ENCODE measurements at regions not wholly inside any gene's neighbourhood (a gene's known extent, or its start where the extent isn't known, plus 50 kb on each side); places are given as distances from the start of the nearest gene placed in this dataset.
A peak's percentile ranks its signal among the peaks of the same experiment; 100 is the strongest.

DNA sequence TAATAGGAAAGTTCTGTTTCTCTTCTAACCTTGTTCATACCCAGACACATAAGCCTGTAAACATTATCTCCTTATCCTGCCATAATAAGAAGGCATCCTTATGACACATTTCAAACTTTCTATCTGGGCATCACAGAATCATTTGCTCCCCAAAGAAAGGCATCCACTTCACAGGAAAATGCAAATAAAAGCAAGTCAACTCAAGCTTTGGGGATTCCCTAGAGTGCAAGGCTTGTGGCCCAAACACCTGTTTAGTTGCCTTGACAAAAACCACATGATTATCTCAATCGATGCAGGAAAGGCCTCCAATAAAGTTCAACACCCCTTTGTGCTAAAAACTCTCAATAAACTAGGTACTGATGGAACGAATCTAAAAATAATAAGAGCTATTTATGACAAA, 195.7 kb upstream of the GALNT5 start:
- Histone ChIP-seq H3K9ac (ENCODE audit: low read depth, low read length) (no peak overlapping the region), H2BK15ac (ENCODE audit: low read depth, low read length) (no peak overlapping the region), H3K14ac (replicated peaks; ENCODE audit: low read depth, low read length) (no peak overlapping the region), H3K4me1 (ENCODE audit: control insufficient read depth, insufficient read depth, low read length) (peaks cover under 1% of the 10 kb centered on the region; the same call in 1 of the 2 replicates), H3K27ac (ENCODE audit: insufficient read depth, low read length) (no peak overlapping the region), H2AFZ (replicated peaks; ENCODE audit: low read length, poor library complexity) (no peak overlapping the region), H3K4me2 (ENCODE audit: low read depth, low read length) (no peak overlapping the region), H2BK20ac (ENCODE audit: low read depth, low read length) (no peak overlapping the region), H3K36me3 (ENCODE audit: control insufficient read depth, insufficient read depth, low read length) (no peaks in the 10 kb centered on the region), H4K91ac (ENCODE audit: insufficient read depth, low read depth, low read length) (no peak overlapping the region; the same call in 1 of the 2 replicates), H4K20me1 (ENCODE audit: insufficient read depth, low read length) (no peaks in the 10 kb centered on the region), H3K27me3 (ENCODE audit: control insufficient read depth, insufficient read depth, low read length) (no peaks in the 10 kb centered on the region), H3K23ac (ENCODE audit: low read depth, low read length) (no peak overlapping the region), H3K56ac (ENCODE audit: extremely low read depth, insufficient read depth, low read length) (no peak overlapping the region), H3K18ac (ENCODE audit: low read depth, low read length) (no peak overlapping the region), H3K79me1 (ENCODE audit: low read depth in 1 of 2, low read length in 2 of 2) (no peaks in the 10 kb centered on the region), H3K4ac (ENCODE audit: low read depth, low read length) (no peak overlapping the region), H2BK5ac (ENCODE audit: low read depth, low read length, poor library complexity, severe bottlenecking) (no peak overlapping the region), H4K8ac (ENCODE audit: low read depth in 2 of 2, low read length in 2 of 2) (no peak overlapping the region), H3K4me3 (ENCODE audit: insufficient read depth, low read depth, low read length) (no peak overlapping the region), H4K5ac (ENCODE audit: low read depth, low read length) (peak overlapping the region; percentile 23; the same call in 1 of the 2 replicates), H2BK120ac (ENCODE audit: low read depth, low read length) (no peak overlapping the region), H3K9me1 (ENCODE audit: insufficient read depth, low read length) (peaks cover under 1% of the 10 kb centered on the region; the same call in 1 of the 2 replicates), H3K9me3 (ENCODE audit: control insufficient read depth, insufficient read depth, low read length) (no peaks in the 10 kb centered on the region), H2AK9ac (replicated peaks; ENCODE audit: low read depth, low read length, poor library complexity) (no peak overlapping the region), H2AK5ac (ENCODE audit: low read depth, low read length) (no peak overlapping the region)
- WGBS, 2 experiments (ENCODE audit: extremely low coverage in 2 of 2, insufficient read length in 1 of 2): no CpG with 5 or more reads among the region's 2 CpGs
- TF ChIP-seq RFX5 (IDR thresholded peaks at IDR 0.05; ENCODE audit: low read depth, low read length) (no peak), CHD1 (IDR thresholded peaks at IDR 0.05; ENCODE audit: low read depth, low read length) (no peak), POLR2A (IDR thresholded peaks at IDR 0.05; ENCODE audit: low read depth, low read length) (no peak), MAFK (IDR thresholded peaks at IDR 0.05; ENCODE audit: low read depth, low read length) (no peak), NFE2L2 (IDR thresholded peaks at IDR 0.05; ENCODE audit: low read depth, low read length) (no peak), BHLHE40 (IDR thresholded peaks at IDR 0.05; ENCODE audit: low read depth, low read length) (no peak), RAD21 (IDR thresholded peaks at IDR 0.05; ENCODE audit: low read length) (no peak), MXI1 (IDR thresholded peaks at IDR 0.05; ENCODE audit: borderline replicate concordance, low read depth, low read length) (no peak), RCOR1 (IDR thresholded peaks at IDR 0.05; ENCODE audit: insufficient replicate concordance, low read length) (no peak), MAZ (IDR thresholded peaks at IDR 0.05; ENCODE audit: borderline replicate concordance, low read depth, low read length) (no peak), FOS (IDR thresholded peaks at IDR 0.05; ENCODE audit: low read depth, low read length) (no peak)
- TF ChIP-seq, protein P1, sequence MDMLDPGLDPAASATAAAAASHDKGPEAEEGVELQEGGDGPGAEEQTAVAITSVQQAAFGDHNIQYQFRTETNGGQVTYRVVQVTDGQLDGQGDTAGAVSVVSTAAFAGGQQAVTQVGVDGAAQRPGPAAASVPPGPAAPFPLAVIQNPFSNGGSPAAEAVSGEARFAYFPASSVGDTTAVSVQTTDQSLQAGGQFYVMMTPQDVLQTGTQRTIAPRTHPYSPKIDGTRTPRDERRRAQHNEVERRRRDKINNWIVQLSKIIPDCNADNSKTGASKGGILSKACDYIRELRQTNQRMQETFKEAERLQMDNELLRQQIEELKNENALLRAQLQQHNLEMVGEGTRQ (IDR thresholded peaks at IDR 0.05; ENCODE audit: low read depth, low read length): no peak
- TF ChIP-seq, protein P2, sequence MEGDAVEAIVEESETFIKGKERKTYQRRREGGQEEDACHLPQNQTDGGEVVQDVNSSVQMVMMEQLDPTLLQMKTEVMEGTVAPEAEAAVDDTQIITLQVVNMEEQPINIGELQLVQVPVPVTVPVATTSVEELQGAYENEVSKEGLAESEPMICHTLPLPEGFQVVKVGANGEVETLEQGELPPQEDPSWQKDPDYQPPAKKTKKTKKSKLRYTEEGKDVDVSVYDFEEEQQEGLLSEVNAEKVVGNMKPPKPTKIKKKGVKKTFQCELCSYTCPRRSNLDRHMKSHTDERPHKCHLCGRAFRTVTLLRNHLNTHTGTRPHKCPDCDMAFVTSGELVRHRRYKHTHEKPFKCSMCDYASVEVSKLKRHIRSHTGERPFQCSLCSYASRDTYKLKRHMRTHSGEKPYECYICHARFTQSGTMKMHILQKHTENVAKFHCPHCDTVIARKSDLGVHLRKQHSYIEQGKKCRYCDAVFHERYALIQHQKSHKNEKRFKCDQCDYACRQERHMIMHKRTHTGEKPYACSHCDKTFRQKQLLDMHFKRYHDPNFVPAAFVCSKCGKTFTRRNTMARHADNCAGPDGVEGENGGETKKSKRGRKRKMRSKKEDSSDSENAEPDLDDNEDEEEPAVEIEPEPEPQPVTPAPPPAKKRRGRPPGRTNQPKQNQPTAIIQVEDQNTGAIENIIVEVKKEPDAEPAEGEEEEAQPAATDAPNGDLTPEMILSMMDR (conservative IDR thresholded peaks at IDR 0.05; ENCODE audit: low read depth, low read length): no peak
- TF ChIP-seq, protein P3, sequence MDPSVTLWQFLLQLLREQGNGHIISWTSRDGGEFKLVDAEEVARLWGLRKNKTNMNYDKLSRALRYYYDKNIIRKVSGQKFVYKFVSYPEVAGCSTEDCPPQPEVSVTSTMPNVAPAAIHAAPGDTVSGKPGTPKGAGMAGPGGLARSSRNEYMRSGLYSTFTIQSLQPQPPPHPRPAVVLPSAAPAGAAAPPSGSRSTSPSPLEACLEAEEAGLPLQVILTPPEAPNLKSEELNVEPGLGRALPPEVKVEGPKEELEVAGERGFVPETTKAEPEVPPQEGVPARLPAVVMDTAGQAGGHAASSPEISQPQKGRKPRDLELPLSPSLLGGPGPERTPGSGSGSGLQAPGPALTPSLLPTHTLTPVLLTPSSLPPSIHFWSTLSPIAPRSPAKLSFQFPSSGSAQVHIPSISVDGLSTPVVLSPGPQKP (IDR thresholded peaks at IDR 0.05; ENCODE audit: borderline replicate concordance, low read depth, low read length): no peak
- POLR2A ChIA-PET (ENCODE audit: unreplicated experiment): no interaction called here
- no TSS peak for BruUV-seq (replicated peaks)
- ATAC-seq (ENCODE audit: low read depth) (no peak), DNase-seq (no peak)
- in situ Hi-C loops (cut with MboI; ENCODE audit: low sequenced_read_pairs) (loop anchor here (25.0 kb wide), 1 partner anchor 724 kb away; the partner anchor contains the start of gene NR4A2), dilution Hi-C loops (cut with HindIII; ENCODE audit: low sequenced_read_pairs, unreplicated experiment) (no loop called here), intact Hi-C loops (cut with micrococcal nuclease) (no loop called here)
- CTCF ChIA-PET: no interaction called here

Data from IMR-90 (cell line).